GM19395 (cell line): ENCODE measurements at regions not wholly inside any gene's neighbourhood (a gene's known extent, or its start where the extent isn't known, plus 50 kb on each side); places are given as distances from the start of the nearest gene placed in this dataset.
"Not testable (repeated sequence)": the region's sequence is repeated elsewhere in the genome, so short reads cannot be mapped to it uniquely, and the experiment has no call there.

Source experiments
- ATAC-seq: cut with Tn5 transposase; IDR thresholded peaks from one replicate; pipeline ENCODE4 v1.9.1; 2021; ENCODE audit warnings: mild to moderate bottlenecking, moderate library complexity; ENCODE audit not compliant: unreplicated experiment

- ATAC-seq: no peak
Measured at GRCh38 chr14:48744202-48744601, 842.0 kb downstream of the RPS29 start.

GRCh38 chr14:48738186-48738925 lies 847.8 kb downstream of the RPS29 start:
- ATAC-seq: no peak

- no peak for ATAC-seq
Measured at GRCh38 chr14:48735607-48736006, 850.6 kb downstream of the RPS29 start.

GRCh38 chr14:48731260-48731659 lies 854.9 kb downstream of the RPS29 start:
- ATAC-seq: no peak

- no peak for ATAC-seq
Measured at GRCh38 chr14:48726080-48726642, 860.0 kb downstream of the RPS29 start.

GRCh38 chr14:48725051-48725734 lies 861.0 kb downstream of the RPS29 start:
- no peak for ATAC-seq

GRCh38 chr14:48723841-48724495 lies 862.2 kb downstream of the RPS29 start:
- no peak for ATAC-seq

- ATAC-seq: no peak
Measured at GRCh38 chr14:48714366-48714765, 871.8 kb downstream of the RPS29 start.

- no peak for ATAC-seq
Measured at GRCh38 chr14:48710133-48710532, 876.0 kb downstream of the RPS29 start.

GRCh38 chr14:48709277-48709785 lies 876.8 kb downstream of the RPS29 start:
- no peak for ATAC-seq

- ATAC-seq: no peak
Measured at GRCh38 chr14:48704639-48705038, 881.5 kb downstream of the RPS29 start.

GRCh38 chr14:48703728-48704467 lies 882.3 kb downstream of the RPS29 start:
- no peak for ATAC-seq

- not testable (repeated sequence) for ATAC-seq
Measured at GRCh38 chr14:48697362-48697761, 888.8 kb downstream of the RPS29 start.

- ATAC-seq: no peak
Measured at GRCh38 chr14:48693793-48694192, 892.4 kb downstream of the RPS29 start.

GRCh38 chr14:48690349-48690748 lies 895.8 kb downstream of the RPS29 start:
- ATAC-seq: no peak

GRCh38 chr14:48686650-48687049 lies 899.5 kb downstream of the RPS29 start:
- ATAC-seq: no peak

GRCh38 chr14:48672506-48672905 lies 913.7 kb downstream of the RPS29 start:
- no peak for ATAC-seq

GRCh38 chr14:48670939-48671338 lies 915.2 kb downstream of the RPS29 start:
- ATAC-seq: no peak

GRCh38 chr14:48665077-48665784 lies 920.9 kb downstream of the RPS29 start:
- no peak for ATAC-seq

GRCh38 chr14:48643241-48643640 lies 942.9 kb downstream of the RPS29 start:
- no peak for ATAC-seq
